GM13977 (cell line): ENCODE measurements at regions not wholly inside any gene's neighbourhood (a gene's known extent, or its start where the extent isn't known, plus 50 kb on each side); places are given as distances from the start of the nearest gene placed in this dataset.

Experiments
- DNase-seq: peaks from one replicate; pipeline ENCODE4 v3.0.0; 2012; ENCODE audit warnings: low spot score
- in situ Hi-C: fragments of 300-500 bp; cut with MboI; formaldehyde crosslinking; loops from one replicate; pipeline ENCODE4 v1.12.0; 2022; ENCODE audit warnings: low sequenced_read_pairs, low pct_unique_long_range_greater_than_20kb, mixed read lengths, inconsistent platforms; ENCODE audit not compliant: unreplicated experiment
- TF ChIP-seq, protein P1 (sequence below): IDR thresholded peaks from 2 replicates; pipeline ENCODE4 v1.5.1; 2012; ENCODE audit warnings: mild to moderate bottlenecking, control low read depth; ENCODE audit not compliant: insufficient read depth; ENCODE audit errors: extremely low read depth, missing control alignments

DNA sequence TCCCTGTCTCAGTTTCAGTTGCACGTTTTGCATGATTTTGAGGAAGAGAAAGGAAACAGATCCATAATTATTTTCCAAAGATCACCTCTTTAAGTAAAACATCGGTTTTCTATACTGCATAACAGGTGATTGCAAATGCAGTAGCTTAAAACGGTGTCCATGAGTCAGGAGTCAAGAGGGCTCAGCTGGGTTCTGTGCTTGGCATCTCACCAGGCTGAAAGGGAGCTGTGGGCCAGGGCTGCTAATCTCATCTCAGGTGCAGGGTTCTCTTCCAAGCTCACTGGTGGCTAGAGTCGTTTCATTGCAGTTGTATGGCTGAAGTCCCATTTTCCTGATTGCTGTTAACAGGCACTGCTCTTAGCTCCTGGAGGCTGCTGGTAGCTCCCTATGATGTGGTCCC, 57.0 kb upstream of the PRKCQ start:
- TF ChIP-seq, protein P1, sequence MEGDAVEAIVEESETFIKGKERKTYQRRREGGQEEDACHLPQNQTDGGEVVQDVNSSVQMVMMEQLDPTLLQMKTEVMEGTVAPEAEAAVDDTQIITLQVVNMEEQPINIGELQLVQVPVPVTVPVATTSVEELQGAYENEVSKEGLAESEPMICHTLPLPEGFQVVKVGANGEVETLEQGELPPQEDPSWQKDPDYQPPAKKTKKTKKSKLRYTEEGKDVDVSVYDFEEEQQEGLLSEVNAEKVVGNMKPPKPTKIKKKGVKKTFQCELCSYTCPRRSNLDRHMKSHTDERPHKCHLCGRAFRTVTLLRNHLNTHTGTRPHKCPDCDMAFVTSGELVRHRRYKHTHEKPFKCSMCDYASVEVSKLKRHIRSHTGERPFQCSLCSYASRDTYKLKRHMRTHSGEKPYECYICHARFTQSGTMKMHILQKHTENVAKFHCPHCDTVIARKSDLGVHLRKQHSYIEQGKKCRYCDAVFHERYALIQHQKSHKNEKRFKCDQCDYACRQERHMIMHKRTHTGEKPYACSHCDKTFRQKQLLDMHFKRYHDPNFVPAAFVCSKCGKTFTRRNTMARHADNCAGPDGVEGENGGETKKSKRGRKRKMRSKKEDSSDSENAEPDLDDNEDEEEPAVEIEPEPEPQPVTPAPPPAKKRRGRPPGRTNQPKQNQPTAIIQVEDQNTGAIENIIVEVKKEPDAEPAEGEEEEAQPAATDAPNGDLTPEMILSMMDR: no peak
- DNase-seq: no peak
- in situ Hi-C loops: no loop called here

DNA sequence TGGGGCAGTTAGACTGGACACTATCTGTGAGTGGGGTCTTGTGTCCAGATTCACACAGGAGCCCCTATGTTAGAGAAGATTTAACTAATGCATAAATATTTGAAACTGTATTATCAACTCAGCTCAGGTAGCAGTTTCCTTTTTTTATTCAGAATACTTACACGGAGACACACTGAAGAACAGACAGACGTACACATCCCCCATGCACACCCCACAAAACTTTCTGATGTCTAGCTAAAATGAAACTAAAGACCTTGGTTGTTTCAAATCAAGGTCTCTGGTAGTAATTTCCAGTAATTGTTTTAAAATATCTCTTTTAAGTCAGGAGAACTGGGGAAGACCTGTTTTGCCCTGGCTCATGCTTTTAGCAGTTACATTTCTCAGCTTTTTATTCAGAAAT, 55.7 kb upstream of the PRKCQ start:
- TF ChIP-seq, protein P1: no peak
- no peak for DNase-seq
- in situ Hi-C loops: no loop called here
